ENCODE measurements at regions not wholly inside any gene's neighbourhood (a gene's known extent, or its start where the extent isn't known, plus 50 kb on each side); places are given as distances from the start of the nearest gene placed in this dataset.

DNA sequence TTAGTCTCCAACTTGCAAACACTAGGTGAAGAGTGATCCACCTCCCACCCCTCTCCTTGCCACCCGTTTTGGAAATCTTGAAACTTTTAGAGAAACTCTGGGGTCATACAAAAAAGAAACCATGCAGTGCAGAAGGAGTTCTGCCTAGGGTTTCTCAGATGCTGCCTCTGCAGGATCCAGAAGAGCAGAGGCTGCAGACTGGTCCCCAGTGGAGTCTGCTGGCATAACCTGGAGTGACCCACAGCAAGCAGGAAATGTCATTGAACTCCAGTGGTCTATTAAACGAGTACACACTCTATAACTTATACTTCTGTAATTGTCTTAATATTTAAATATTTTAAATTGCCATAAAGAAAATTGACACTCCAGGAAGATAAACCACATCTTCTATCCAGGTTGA lies 280.7 kb upstream of the NT5E start:
- H3K9me3 ChIP-seq (ENCODE audit: severe bottlenecking), result no peaks in the 10 kb centered on the region
- H3K27ac ChIP-seq, result no peak overlapping the region
- peaks cover 16% of the 10 kb centered on the region for H3K27me3 ChIP-seq (ENCODE audit: insufficient read depth, low read depth, severe bottlenecking)
- no peak for DNase-seq
- H3K4me3 ChIP-seq (ENCODE audit: low read depth, low read length), result no peak overlapping the region
- no peaks in the 10 kb centered on the region for H3K36me3 ChIP-seq
- TF ChIP-seq, protein P1, sequence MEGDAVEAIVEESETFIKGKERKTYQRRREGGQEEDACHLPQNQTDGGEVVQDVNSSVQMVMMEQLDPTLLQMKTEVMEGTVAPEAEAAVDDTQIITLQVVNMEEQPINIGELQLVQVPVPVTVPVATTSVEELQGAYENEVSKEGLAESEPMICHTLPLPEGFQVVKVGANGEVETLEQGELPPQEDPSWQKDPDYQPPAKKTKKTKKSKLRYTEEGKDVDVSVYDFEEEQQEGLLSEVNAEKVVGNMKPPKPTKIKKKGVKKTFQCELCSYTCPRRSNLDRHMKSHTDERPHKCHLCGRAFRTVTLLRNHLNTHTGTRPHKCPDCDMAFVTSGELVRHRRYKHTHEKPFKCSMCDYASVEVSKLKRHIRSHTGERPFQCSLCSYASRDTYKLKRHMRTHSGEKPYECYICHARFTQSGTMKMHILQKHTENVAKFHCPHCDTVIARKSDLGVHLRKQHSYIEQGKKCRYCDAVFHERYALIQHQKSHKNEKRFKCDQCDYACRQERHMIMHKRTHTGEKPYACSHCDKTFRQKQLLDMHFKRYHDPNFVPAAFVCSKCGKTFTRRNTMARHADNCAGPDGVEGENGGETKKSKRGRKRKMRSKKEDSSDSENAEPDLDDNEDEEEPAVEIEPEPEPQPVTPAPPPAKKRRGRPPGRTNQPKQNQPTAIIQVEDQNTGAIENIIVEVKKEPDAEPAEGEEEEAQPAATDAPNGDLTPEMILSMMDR (IDR thresholded peaks at IDR 0.05; ENCODE audit: low read depth, low read length), result no peak

DNA sequence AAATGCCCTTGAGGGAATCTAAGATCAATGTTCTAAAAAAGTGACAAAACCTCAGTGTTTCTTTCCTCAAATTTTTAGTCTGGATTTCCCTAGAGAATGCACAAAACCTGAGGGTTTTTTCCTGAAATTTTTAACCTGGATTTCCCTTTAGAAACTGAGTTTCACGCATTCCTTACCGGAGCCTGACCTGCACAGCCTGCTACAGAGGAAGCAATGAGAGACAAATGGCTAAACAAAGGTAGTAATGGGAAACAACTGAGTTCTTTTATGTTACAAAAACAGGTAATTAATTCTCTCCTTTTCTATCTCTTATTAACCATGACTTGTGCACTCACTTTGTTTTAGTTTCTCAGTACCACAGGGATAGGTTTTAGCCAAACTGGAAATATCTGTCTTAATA lies 281.7 kb upstream of the NT5E start:
- TF ChIP-seq, protein P1 (IDR thresholded peaks at IDR 0.05; ENCODE audit: low read depth, low read length), result no peak
- H3K4me3 ChIP-seq (ENCODE audit: low read depth, low read length), result no peak overlapping the region
- peaks cover 25% of the 10 kb centered on the region for H3K27me3 ChIP-seq (ENCODE audit: insufficient read depth, low read depth, severe bottlenecking)
- no peaks in the 10 kb centered on the region for H3K36me3 ChIP-seq
- H3K9me3 ChIP-seq (ENCODE audit: severe bottlenecking), result no peaks in the 10 kb centered on the region
- no peak overlapping the region for H3K27ac ChIP-seq
- no peak for DNase-seq

DNA sequence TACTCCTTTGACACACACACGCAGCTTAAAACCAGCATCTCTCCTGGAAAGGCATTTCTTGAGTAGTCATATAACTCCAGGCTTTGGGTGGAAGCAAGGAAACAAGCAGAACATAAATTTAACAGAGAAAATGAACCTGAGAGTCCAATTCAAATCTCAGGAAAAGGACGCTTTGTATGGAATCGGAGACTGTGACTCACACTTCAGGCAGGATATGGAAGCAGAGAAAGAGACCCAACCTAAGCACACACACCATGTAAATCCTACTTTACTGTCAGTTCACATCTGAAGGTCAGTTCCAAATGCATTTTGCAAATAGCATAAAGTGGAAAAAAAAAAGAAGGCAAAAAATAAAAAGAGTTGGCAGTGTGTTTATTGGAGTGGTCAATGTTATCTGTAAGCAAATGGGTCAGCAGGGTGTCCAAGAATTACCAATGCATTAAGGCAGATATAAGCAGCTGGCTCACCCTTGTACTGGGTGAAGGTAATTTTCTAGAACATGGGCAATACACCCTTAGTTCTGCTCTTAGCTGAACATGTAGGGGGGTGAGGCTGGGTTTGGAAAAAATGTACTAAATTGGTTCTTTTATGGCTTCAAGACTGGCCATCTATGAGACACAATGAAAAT lies 283.7 kb upstream of the NT5E start:
- peaks cover 31% of the 10 kb centered on the region for H3K27me3 ChIP-seq (ENCODE audit: insufficient read depth, low read depth, severe bottlenecking)
- TF ChIP-seq, protein P1 (IDR thresholded peaks at IDR 0.05; ENCODE audit: low read depth, low read length), result no peak
- no peaks in the 10 kb centered on the region for H3K9me3 ChIP-seq (ENCODE audit: severe bottlenecking)
- no peak for DNase-seq
- no peak overlapping the region for H3K4me3 ChIP-seq (ENCODE audit: low read depth, low read length)
- H3K36me3 ChIP-seq, result no peaks in the 10 kb centered on the region
- H3K27ac ChIP-seq, result no peak overlapping the region

- Histone ChIP-seq H3K9me3 (ENCODE audit: severe bottlenecking) (no peaks in the 10 kb centered on the region), H3K27ac (no peak overlapping the region), H3K4me3 (ENCODE audit: low read depth, low read length) (no peak overlapping the region), H3K36me3 (no peaks in the 10 kb centered on the region), H3K27me3 (ENCODE audit: insufficient read depth, low read depth, severe bottlenecking) (peaks cover 27% of the 10 kb centered on the region)
- no peak for DNase-seq
- TF ChIP-seq, protein P1 (IDR thresholded peaks at IDR 0.05; ENCODE audit: low read depth, low read length), result no peak
Observed at GRCh38 chr6:85163156-85164080, 286.5 kb upstream of the NT5E start.

- Histone ChIP-seq H3K27ac (no peak overlapping the region), H3K9me3 (ENCODE audit: severe bottlenecking) (no peaks in the 10 kb centered on the region), H3K4me3 (ENCODE audit: low read depth, low read length) (no peak overlapping the region), H3K36me3 (no peaks in the 10 kb centered on the region), H3K27me3 (ENCODE audit: insufficient read depth, low read depth, severe bottlenecking) (peaks cover 21% of the 10 kb centered on the region)
- no peak for DNase-seq
- TF ChIP-seq, protein P1 (IDR thresholded peaks at IDR 0.05; ENCODE audit: low read depth, low read length), result no peak
Observed at GRCh38 chr6:85157311-85157710, 292.6 kb upstream of the NT5E start.
